ENCODE measurements at regions not wholly inside any gene's neighbourhood (a gene's known extent, or its start where the extent isn't known, plus 50 kb on each side); places are given as distances from the start of the nearest gene placed in this dataset.

DNA sequence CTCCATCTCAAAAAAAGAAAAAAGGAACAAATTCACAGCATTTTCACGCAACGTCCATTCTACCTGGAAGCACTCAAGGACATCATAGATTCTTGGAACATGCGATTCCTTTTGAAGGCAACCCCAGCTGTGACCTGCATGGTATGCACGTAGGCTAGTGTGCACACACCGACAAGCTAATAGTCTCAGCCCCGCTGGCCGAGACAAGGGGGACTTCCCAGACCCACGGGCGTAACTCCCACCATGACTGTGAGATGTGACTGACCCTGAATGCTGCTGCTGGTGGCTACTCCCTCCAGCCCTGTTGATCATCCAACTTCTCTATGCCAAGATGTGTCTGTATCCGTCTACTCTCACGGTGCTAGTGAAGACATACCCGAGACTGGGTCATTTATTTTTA, 78.3 kb downstream of the CRLF2 start:
- H3K4me2 ChIP-seq (ENCODE audit: insufficient read depth in 1 of 2, low read depth in 2 of 2, low read length in 2 of 2): no peak overlapping the region
- no peak overlapping the region for H3K56ac ChIP-seq (replicated peaks; ENCODE audit: insufficient read length, low read depth, low read length)
- no peak overlapping the region for H3K14ac ChIP-seq (ENCODE audit: insufficient read length)
- no peak overlapping the region for H3K9ac ChIP-seq (replicated peaks in 1 of 4; ENCODE audit: extremely low read depth in 1 of 4, low read depth in 3 of 4, low read length in 3 of 4)
- peaks cover 7% of the 10 kb centered on the region for H3K23me2 ChIP-seq (ENCODE audit: low read depth, low read length)
- H2AK5ac ChIP-seq (ENCODE audit: low read depth, low read length): no peak overlapping the region
- no peaks in the 10 kb centered on the region for H3K27me3 ChIP-seq (replicated peaks in 1 of 4; ENCODE audit: control insufficient read depth in 3 of 4, extremely low read depth in 1 of 4, insufficient read depth in 3 of 4, low read length in 3 of 4)
- no peak overlapping the region for H2BK120ac ChIP-seq (replicated peaks; ENCODE audit: low read depth, low read length)
- H2BK15ac ChIP-seq (ENCODE audit: low read length): no peak overlapping the region
- H3K23ac ChIP-seq (ENCODE audit: insufficient read length): no peak overlapping the region
- no peak overlapping the region for H2AFZ ChIP-seq (ENCODE audit: low read length)
- H3K9me3 ChIP-seq (ENCODE audit: insufficient read depth in 2 of 2, low read depth in 1 of 2, low read length in 1 of 2): no peaks in the 10 kb centered on the region
- POLR2A ChIA-PET (ENCODE audit: partially characterized antibody): no interaction called here
- DNase-seq (ENCODE audit: low read depth in 1 of 2, low spot score in 2 of 2) (no peak), FAIRE-seq (no peak)
- H3K18ac ChIP-seq (ENCODE audit: extremely low read depth, low read length): no peak overlapping the region
- no peak overlapping the region for H3K4me3 ChIP-seq (ENCODE audit: extremely low read depth in 1 of 4, insufficient read depth in 2 of 4, low read depth in 3 of 4, low read length in 4 of 4)
- 94% methylated on average over 12 of the region's 12 CpGs; no CpG with 5 or more reads in 1 of the 2 experiments for WGBS, 2 experiments (ENCODE audit: extremely low coverage in 1 of 2, insufficient coverage in 1 of 2, insufficient read length in 1 of 2, insufficient replicate concordance in 2 of 2, low coverage in 1 of 2, low lambda C conversion rate in 2 of 2, missing lambda C conversion rate in 1 of 2)
- peaks cover 0 to under 1% of the 10 kb centered on the region in 2 experiments; a peak in 1 of 4 replicates for H3K79me2 ChIP-seq (ENCODE audit: control insufficient read depth in 1 of 2, insufficient read depth in 2 of 2, low read length in 2 of 2)
- H3K36me3 ChIP-seq (ENCODE audit: control insufficient read depth in 2 of 4, insufficient read depth in 4 of 4, low read length in 3 of 4): no peaks in the 10 kb centered on the region; a peak in 1 of 8 replicates
- H3K79me1 ChIP-seq (ENCODE audit: low read depth, low read length): no peaks in the 10 kb centered on the region; the same call in 1 of the 2 replicates
- no peak overlapping the region for H2BK12ac ChIP-seq (ENCODE audit: low read depth, low read length)
- CTCF ChIA-PET (ENCODE audit: partially characterized antibody): no interaction called here
- H3K4me1 ChIP-seq (replicated peaks in 1 of 4; ENCODE audit: control insufficient read depth in 3 of 4, insufficient read depth in 4 of 4, low read length in 3 of 4): no peaks in the 10 kb centered on the region; a peak in 1 of 7 replicates
- H4K8ac ChIP-seq (ENCODE audit: extremely low read depth, insufficient read depth, low read length): no peak overlapping the region
- H4K91ac ChIP-seq (replicated peaks; ENCODE audit: insufficient read length, low read length): no peak overlapping the region
- no peak overlapping the region for H2BK5ac ChIP-seq (ENCODE audit: low read depth, low read length)
- peaks cover 0 to 11% of the 10 kb centered on the region in 2 experiments for H4K20me1 ChIP-seq (replicated peaks in 1 of 2; ENCODE audit: control insufficient read depth in 1 of 2, insufficient read depth in 2 of 2, low read length in 2 of 2)
- H2BK20ac ChIP-seq (ENCODE audit: low read length): no peak overlapping the region
- no peak overlapping the region for H3K4ac ChIP-seq (replicated peaks; ENCODE audit: insufficient read length, low read depth, low read length)
- no peak overlapping the region for H4K5ac ChIP-seq (ENCODE audit: insufficient read length, low read depth, low read length)
- no peak overlapping the region for H3K27ac ChIP-seq (ENCODE audit: low read depth, low read length)
- TF ChIP-seq CEBPB (IDR thresholded peaks at IDR 0.05; ENCODE audit: low read depth, low read length) (no peak), NANOG (IDR thresholded peaks at IDR 0.05; ENCODE audit: insufficient read depth, low read depth, low read length, poor library complexity, severe bottlenecking) (no peak), SIX5 (IDR thresholded peaks at IDR 0.05; ENCODE audit: low read depth, low read length) (no peak), TEAD4 (IDR thresholded peaks at IDR 0.05; ENCODE audit: low read depth, low read length) (no peak), ZNF274 (IDR thresholded peaks at IDR 0.05; ENCODE audit: borderline replicate concordance, extremely low read depth, low read length) (no peak), KDM5A (IDR thresholded peaks at IDR 0.05; ENCODE audit: low read length) (no peak), JUN (IDR thresholded peaks at IDR 0.05; ENCODE audit: low read depth, low read length) (no peak), TBP (IDR thresholded peaks at IDR 0.05; ENCODE audit: low read depth, low read length) (no peak), CHD1 (IDR thresholded peaks at IDR 0.05; ENCODE audit: low read depth, low read length) (no peak), BACH1 (IDR thresholded peaks at IDR 0.05; ENCODE audit: low read length) (no peak), TAF7 (optimal IDR thresholded peaks at IDR 0.05; ENCODE audit: borderline replicate concordance, low read depth, low read length) (no peak)

Measured in H1 (cell line).